RPMI7951 (cell line): ENCODE measurements at regions not wholly inside any gene's neighbourhood (a gene's known extent, or its start where the extent isn't known, plus 50 kb on each side); places are given as distances from the start of the nearest gene placed in this dataset.
"Not testable (repeated sequence)": the region's sequence is repeated elsewhere in the genome, so short reads cannot be mapped to it uniquely, and the experiment has no call there.

Experiments
- DNase-seq: peaks from one replicate; pipeline ENCODE4 v3.0.0-alpha.2; 2012; ENCODE audit warnings: low read depth

DNA sequence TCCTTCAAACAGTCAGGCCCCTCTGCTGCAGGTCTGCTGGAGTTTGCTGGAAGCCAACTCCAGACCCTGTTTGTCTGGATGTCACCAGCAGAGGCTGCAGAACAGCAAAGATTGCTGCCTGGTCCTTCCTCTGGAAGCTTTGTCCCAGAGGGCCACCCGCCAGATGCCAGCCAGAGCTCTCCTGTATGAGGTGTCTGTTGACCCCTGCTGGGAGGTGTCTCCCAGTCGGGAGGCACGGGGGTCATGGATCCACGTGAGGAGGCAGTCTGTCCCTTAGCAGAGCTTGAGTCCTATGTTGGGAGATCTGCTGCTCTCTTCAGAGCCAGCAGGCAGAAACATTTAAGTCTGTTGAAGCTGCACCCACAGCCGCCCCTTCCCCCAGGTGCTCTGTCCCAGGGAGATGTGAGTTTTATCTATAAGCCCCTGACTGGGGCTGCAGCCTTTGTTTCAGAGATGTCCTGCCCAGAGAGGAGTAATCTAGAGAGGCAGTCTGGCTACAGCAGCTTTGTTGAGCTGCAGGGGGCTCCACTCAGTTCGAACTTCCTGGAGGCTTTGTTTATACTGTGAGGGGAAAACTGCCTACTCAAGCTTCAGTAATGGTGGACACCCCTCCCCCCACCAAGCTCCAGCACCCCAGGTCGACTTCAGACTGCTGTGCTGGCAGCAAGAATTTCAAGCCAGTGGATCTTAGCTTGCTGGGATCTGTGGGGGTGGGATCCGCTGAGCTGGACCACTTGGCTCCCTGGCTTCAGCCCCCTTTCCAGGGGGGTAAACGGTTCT lies 72.1 kb downstream of the OGFRL1 start:
- not testable (repeated sequence) for DNase-seq

DNA sequence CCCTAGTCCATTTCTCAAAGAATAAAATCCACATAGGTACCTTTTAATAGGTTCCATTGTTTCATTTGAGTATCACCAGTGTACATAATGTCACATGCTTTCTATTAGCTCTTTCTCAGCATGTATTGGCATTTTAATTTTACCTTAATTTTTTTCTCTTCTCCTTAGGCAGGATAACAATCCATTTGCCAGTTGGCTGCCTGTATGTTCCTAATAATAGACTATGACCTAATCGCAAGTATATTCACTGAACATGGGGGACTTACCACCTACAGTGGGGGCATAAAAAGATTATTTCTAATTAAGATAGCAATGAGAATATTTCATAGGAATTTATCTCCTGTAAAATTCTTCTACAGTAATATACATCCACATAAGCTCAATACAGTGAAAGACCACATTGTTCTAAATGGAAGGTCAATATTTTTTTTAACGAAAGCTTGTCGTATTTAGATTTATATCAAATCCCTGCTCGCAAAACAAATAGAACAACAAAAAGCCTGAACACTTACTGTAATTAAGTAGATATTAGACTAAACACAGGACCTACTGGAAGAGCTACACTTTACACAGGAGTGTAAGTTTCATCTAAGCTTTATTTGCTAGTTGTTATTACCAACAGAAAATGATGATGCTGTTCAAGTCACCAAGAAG lies 76.4 kb downstream of the OGFRL1 start:
- DNase-seq: no peak

DNA sequence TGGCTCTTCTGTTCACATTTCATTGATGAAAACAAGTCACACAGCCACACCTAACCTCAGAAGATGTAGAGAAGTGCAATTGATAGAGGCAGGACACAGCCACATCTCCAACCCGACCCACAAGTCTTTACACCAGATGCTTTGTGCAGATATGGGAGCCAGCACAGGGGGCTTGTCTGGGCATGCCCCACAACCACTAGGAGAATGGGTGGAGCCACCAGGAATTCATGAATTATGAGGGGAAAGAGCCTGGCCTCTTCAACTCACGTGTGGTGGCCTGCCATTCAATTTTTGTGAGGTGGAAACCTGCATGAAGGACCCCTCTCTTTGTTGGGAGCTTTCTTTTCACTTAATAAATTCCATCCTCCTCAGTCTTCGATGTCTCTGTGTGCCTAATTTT lies 79.1 kb downstream of the OGFRL1 start:
- DNase-seq: no peak

DNA sequence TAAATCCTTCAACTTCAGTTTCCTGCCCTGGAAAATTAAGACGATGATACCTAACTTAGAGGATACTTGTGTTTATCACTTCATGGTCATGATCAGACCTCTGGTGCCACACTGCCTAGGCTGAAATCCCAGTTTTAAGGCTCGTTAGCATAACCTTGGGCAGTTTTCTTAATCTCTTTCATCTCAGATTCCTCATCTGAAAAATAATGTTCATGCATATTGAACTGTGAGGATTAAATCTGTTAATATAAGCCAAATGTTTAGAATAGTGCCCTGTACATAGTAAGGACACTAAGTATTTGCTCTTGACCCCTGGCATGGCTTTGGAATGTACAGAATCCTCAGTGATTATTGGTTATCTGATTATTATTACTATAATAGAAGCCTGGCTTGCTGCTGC lies 79.7 kb downstream of the OGFRL1 start:
- DNase-seq: no peak

DNA sequence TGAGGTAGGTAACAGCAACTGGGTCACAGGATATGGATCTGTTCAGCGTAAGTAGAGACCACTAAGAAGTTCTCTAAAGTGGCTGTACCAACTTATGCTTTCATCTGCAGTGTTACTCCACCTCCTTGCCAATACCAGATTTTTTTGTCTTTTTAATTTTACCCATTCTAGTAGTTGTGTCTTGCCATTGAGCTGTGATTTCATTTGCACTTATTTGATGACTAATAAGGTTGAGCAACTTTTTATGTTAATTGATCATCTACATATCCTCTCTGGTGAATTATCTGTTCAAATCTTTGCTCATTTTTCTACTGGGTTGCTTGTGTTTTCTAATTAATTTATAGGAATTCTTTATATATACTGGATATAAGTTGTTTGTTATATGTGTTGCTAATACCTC lies 82.9 kb downstream of the OGFRL1 start:
- DNase-seq: no peak

DNA sequence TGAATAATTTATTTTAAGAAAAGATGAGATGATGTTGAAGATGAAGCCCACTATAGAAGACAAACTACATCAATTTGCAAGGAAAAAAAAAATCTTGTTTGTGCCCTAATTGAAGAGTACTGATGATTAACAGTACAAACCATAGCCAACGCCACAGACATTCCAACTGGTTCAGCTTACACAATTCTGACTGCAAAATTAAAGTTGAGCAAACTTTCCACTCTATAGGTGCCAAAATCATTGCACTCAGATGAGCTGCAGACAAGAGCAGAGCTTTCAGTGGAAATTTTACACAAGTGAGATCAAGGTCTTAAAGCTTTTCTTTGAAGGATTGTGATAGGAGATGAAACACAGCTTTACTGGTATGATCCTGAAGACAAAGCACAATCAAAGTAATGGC lies 85.3 kb downstream of the OGFRL1 start:
- DNase-seq: no peak

DNA sequence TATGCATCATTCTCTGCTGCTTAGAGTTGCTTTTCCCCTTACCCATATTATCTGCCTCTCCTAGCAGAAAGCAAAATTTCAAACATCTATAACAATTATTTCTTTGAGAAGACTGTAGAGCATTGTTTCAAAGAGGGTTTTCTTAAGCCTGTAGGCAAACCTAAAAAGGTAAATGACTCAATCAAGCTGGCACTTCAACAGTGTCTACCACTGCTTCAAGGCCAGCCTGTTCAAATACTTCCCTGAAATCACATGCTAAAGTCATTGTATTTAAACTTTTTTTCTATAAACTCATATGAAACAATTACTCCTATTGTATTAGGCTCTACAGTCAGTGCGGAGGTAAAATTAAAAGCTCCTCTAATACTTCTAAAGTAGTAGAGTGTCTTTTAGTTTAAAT lies 87.1 kb downstream of the OGFRL1 start:
- DNase-seq: no peak

DNA sequence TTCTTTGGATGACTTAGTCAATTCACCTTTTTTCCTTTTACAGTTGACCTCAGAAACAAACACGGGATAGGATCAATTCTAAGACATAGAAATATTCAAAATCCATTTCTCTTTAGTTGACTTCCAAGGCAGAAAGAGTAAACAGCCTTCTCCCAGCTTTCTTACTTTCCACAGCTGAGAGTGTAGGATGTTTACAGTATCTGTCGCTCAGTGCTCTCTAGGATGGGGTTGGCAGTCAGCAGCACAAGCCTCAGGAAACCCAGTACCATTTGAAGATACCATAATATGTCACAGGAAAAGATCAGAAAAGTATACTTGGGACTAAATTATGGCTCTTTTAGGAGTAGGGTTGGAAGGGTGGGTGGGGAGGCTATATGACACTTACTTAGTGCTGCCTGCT lies 88.2 kb downstream of the OGFRL1 start:
- DNase-seq: no peak

DNA sequence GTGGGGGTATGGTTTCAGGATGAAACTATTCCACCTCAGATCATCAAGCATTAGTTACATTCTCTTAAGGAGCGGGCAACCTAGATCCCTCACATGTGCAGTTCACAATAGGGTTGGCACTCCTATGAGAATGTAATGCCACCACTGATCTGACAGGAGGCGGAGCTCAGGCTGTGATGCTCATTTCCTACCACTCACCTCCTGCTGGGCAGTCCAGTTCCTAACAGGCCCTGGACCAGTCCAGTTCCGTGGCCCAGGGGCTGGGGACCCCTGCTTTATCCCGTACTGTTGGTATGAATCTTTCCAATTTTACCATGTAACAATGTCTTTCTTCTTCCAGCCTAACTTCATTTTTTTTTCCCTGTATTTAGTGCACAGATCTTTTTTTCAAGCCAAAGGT lies 94.9 kb downstream of the OGFRL1 start:
- DNase-seq: peak; percentile 16

DNA sequence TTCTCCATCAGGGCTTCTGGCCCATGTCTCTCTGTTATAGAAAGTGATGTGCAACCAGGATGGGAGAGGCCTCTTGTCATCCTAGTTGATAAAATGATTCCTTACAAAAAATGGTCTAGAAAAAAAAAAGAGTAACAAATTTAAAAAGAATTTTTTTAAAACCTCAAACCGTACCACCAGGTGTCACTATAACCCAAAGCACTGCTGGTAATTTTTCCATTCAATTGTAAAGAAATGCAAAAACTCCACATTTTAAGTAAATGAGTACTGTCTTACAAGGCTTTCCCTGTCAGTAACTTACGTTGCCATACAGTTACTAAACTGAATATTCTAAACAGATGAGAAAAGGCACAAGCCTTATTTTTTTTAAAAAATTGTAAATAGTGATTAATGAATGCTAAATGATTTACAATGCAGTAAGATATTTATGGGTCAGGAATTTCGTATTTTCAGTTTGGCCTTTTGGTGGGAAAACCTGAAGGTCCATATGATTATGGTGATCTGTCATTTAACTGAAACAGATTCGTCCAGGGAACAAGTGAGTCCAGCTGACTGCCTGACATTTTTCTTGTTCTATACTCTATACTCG lies 95.4 kb downstream of the OGFRL1 start:
- peak; percentile 53 for DNase-seq

DNA sequence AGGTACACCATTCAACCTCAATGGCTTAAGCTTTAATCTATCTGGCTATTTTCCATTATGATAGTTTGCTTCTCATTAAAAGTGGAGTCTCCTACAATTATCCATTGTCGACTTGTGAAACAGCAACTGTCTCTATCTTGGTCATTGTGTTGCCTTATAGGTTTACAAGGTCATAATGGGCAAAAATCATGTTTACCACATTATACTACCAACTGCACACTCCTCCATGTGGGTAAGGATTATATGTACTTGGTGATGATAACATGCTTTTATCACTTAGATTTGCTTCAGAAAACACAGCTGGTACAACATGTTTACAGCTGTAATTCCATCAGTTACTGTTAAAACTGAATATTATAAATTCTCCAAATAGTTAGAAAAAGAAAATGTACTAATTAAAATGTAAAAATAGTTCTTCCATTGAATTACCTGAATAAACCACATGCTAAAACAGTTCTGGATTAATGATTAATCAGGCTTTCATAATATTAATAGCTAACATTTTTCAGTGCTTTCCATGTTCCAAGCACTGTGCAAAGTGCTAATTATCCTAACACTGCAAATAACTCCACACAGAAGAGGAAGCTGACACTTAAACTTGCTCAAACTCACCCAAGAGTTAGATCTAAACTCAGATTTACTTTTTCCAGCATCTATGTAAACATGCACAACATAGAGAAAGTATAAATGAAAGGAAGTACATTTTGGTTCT lies 96.7 kb downstream of the OGFRL1 start:
- DNase-seq: no peak

DNA sequence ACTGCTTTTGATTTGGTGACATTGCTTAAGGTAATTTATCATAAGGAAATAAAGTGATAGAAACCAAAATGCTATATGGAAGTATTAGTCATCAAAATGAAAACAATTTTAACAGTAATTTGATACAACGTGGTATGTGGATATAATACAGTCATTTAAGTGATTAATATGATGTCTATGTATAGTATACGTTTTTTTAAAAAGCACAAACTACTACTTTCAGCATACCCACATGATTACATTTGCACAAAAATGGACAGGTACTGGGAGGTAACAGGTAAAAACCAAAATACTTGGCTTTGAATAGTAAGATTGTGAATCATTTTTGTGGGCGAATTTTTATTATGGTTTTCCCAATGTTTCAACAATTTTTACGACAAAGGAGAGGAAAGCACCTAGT lies 97.6 kb downstream of the OGFRL1 start:
- no peak for DNase-seq

DNA sequence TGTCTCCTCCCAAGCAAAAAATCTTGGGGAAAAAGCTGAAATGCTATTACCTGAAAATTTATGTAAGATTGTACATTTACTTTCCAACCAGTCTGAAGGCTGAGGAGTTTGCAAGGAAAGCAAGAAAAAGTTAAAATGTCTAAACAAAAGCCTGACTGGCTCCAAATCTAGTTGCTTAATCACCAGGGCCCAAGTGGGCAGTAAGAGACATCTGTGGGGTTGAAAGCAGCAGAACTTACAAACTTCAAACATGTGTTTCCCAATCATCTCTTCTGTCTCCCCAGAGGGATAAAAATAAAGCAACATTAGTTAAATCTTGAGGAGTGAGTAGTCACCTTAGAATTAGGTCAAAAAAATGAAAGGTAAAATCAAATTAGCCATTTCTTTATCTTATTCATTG lies 98.6 kb downstream of the OGFRL1 start:
- peak; percentile 32 for DNase-seq

DNA sequence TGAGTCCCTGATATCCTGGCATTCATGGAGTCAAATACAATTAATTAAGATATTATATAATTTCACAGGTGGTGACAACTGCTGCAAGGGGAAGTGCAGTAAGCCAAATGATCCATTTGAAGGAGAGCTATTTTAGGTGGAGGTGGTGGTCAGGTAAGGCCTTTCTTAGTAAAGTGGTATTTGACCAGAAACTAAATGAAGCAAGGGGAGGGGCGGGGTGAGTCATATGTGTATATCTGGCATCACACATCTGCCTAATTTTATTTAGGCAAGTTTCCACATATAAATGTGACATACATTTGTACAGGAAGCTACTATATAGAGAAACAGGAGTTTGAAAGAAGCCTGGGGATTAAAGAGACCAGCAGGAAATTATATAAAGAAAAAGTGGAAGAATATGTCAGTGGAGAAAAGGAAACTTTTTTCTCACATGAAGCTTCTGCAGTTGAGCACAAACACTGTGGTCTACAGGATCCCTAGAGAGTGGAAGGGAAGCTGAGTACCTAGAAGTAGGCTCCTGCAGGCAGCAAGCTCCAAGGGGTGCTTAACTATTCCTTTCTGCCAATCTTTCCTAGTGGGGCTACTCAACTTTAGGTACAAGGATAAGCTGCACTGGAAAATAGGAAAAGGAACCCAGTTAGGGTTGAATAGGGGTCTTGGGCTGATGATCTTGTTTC lies 99.6 kb downstream of the OGFRL1 start:
- DNase-seq: no peak

DNA sequence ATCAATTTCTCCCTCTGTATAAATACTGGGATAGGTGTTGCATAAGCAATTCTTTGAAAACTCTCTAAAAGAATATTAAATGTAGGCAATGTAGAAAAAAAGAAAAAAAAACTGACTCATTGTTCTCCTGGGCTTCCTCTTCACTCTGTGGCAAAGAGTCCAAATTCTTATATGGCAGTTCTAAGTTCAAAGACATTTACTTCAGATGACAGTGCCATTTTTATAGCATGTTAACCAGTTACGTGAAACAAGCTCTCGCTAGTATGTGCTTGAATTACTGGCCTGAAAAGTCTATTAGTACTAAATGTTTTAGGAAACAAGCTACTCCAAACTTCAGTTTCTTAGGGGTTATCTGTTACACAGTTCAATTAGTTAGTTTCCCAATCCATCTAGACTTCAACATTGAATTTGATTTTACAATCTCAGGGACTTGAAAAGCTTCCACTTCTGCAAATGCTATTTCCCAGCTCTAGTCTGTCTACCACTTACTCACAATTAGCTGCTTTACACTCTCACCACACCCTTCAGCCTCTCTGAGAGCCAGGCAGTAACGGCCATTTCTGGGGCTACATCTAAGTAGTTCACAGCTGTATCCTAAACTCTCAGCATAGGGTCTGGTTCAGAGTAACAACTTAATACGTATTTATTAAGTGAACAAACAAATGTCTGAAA lies 100.4 kb downstream of the OGFRL1 start:
- no peak for DNase-seq

DNA sequence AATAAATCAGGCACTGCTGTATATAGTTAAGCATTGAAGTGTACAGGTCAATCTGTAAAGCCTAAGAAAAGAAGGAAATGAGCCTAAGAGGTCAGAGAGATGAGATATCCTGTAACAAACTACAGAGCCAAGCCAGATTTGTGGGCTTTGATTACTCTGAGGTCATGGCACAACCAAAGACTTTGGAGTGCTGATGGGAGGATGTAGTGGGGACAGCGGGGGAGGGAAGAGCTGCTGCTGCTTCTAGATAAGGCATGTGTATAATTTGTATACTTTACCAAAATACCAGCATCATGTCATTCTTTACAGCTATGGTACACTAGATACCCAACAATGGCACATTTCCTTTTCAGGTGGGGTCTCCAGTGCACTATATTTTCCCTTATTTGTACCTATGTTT lies 102.5 kb downstream of the OGFRL1 start:
- DNase-seq: no peak

DNA sequence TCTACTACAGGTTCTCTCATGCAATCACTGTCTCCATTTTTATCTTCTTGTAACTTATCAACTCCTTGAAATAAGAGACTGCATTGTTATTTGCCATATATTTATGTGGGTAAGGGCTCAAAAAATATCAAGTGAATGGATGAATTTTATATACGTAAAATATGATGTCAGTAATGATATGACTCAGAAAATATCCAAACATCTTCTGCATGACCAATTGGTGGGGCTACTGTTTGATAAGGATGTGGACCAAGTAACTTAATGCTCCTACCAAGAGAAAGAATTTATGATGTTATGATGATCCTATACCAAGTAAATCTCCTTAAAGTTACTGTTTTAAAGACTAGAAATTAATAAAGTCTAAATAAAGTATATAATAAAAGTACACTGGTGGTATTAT lies 103.7 kb downstream of the OGFRL1 start:
- no peak for DNase-seq

DNA sequence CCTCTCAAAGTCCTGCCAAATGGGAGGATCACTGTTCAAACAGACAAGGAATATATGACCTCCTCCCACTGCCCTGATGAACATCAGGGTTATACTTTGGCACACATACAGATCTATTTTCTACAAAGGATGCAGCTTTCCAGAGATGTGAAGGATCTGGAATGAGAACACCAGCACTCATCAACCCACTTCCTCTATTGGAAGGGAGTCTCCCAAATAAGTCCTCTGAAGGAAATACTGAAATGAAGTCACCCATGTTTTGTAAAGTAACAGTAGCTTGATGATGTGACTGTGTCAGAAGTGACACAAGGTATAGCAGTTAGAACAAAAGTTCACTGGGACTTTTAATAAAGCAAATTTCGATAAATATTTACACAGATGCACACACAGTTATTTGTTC lies 104.9 kb downstream of the OGFRL1 start:
- peak; percentile 68 for DNase-seq

DNA sequence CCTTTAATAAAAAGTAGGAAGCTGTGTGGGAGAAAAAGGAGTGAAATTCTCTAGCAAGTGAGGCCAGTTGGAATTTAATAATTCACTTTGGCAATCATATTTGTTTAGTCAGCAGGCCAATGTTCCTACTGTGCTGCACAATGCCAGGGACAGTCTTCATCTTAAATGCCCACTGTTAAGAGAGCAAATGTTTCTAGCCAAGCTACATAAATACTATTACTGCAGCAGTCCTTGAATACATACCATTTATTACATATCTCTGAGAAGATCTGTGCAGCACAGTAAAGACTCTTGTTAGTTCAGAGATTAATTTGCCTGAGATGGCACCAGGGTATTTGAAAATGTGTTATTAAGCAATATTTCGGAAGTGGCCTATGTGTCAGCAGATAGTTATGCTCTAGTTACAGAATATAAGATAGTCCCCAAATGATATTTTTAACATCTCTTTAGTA lies 105.4 kb downstream of the OGFRL1 start:
- peak; percentile 69 for DNase-seq

DNA sequence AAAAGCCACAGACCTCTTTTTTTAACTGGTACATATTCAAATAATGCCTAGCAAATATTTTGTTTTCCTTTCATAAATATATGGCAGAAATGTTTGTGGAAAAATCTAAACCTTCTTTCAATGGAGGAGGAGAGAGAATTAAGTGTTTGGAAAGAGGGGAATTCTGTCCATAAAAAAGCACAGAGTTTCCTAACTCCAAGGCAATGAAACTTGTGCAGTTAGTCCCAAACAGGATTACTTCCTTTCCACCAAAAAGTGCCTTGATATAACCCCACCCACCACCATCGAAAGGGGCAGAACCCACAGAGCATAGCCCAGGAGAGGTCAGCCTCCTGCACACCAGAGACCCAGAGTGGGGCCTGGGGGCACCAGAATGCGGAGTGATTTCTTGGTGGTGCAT lies 106.3 kb downstream of the OGFRL1 start:
- DNase-seq: peak; percentile 18

DNA sequence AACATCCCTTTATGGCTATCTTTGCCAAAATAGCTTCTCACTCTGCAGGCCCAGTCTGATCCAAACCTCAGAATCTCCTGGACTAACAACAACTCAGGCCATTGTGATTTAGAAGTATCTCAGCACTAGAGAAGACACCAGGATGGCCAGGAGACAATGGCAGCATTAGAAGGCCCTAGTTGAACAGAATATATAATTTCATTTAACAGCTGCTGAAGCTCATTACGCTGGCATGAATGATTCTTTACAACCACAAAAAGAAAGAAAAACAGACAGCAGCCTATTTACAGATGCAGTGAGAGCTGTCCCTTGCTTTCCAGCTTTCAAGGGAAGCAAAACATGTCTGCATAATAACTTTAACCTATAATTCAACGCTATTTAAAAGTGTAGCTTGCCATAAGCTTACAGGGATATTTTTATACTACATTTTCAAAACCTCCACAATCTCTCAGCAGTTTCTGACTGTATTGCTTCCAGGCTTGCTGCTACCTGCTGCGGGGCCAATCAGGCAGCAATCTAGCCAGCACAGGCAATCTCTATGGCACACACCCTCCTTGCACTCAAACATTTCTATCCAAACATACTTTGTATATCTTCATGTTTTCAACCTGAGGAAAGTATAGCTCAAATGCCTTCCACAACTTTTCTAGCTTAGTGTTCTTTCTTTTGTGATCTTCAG lies 107.3 kb downstream of the OGFRL1 start:
- DNase-seq: peak; percentile 23
